Breast epithelium (tissue), 4 donors: ENCODE measurements at regions not wholly inside any gene's neighbourhood (a gene's known extent, or its start where the extent isn't known, plus 50 kb on each side); places are given as distances from the start of the nearest gene placed in this dataset.
"Not testable (repeated sequence)": the region's sequence is repeated elsewhere in the genome, so short reads cannot be mapped to it uniquely, and the experiment has no call there.

ENCODE experiments used
- DNase-seq, 2 donors: peaks; one replicate each; pipeline ENCODE4 v3.0.0-alpha.2; 2019; ENCODE audit warnings: low spot score in 2 of 2
- H3K27ac ChIP-seq, 2 donors: fragments of 200-600 bp; sonication (generic) in 1 of 2; one replicate each; pipeline ENCODE4 v1.5.1; 2016 to 2019; ENCODE audit warnings: mild to moderate bottlenecking in 1 of 2
- H3K27me3 ChIP-seq, 2 donors: fragments of 200-600 bp; sonication (generic) in 1 of 2; one replicate each; pipeline versions ENCODE4 v1.5.1 to v1.6.0; 2017 to 2019; ENCODE audit warnings: control low read depth in 1 of 2, mild to moderate bottlenecking in 1 of 2
- H3K36me3 ChIP-seq: fragments of 200-600 bp; one replicate; pipeline ENCODE4 v1.5.1; 2019
- H3K4me1 ChIP-seq, 2 donors: fragments of 200-600 bp; sonication (generic); one replicate each; pipeline ENCODE4 v1.5.1; 2016 to 2019; ENCODE audit warnings: control low read depth in 1 of 2
- H3K4me3 ChIP-seq, 3 donors: fragments of 200-600 bp; sonication (generic); 1 replicate in 2 of 3; 2 replicates in 1 of 3; pipeline ENCODE4 v1.5.1; 2016 to 2019; ENCODE audit warnings: mild to moderate bottlenecking in 3 of 3, moderate library complexity in 2 of 3
- H3K9me3 ChIP-seq, 2 donors: fragments of 200-600 bp; sonication (generic) in 1 of 2; one replicate each; pipeline ENCODE4 v1.5.1; 2016 to 2019; ENCODE audit warnings: control low read depth in 1 of 2
- POLR2A ChIP-seq: fragments of 450-650 bp; IDR thresholded peaks from one replicate; pipeline ENCODE4 v1.6.1; 2016; ENCODE audit warnings: antibody characterized with exemption, mild to moderate bottlenecking, moderate library complexity
- POLR2AphosphoS5 ChIP-seq, 3 donors: sonication (generic); formaldehyde crosslinking; IDR thresholded peaks; one replicate each; pipeline ENCODE4 v1.6.1; 2017; ENCODE audit warnings: antibody characterized with exemption in 3 of 3
- intact Hi-C: fragments of 100-400 bp; cut with DNase I; formaldehyde crosslinking; loops from one replicate; pipeline ENCODE4 v1.15.1; 2023; ENCODE audit warnings: low total_unique reads
- TF ChIP-seq, protein P1 (sequence below), 3 donors: fragments of 450-650 bp; IDR thresholded peaks; one replicate each; pipeline ENCODE4 v1.5.1; 2016 to 2017; ENCODE audit warnings: antibody characterized with exemption in 3 of 3, mild to moderate bottlenecking in 3 of 3, moderate library complexity in 3 of 3

DNA sequence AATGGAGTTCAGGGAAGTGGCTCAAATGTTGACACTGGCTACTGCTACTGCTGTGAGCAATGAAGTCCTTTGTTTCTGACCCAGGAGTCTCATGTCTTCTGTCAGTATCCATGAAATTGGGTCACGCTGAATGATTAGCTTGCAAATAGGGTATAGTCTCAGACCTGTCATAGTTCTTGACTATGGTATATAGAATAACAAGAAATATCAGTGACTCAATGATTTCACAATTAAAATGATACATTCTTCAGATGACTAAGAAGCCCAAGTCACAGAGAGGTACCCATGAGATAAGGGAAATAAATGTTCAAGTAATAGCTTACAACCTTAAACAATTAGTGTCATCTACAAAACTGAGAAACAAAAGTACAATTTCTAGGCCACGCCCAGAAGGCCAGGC is 89.3 kb downstream of the LYZL2 start:
- no peaks in the 10 kb centered on the region for H3K36me3 ChIP-seq
- H3K27me3 ChIP-seq: no peaks in the 10 kb centered on the region
- no peak overlapping the region for H3K27ac ChIP-seq
- TF ChIP-seq, protein P1, sequence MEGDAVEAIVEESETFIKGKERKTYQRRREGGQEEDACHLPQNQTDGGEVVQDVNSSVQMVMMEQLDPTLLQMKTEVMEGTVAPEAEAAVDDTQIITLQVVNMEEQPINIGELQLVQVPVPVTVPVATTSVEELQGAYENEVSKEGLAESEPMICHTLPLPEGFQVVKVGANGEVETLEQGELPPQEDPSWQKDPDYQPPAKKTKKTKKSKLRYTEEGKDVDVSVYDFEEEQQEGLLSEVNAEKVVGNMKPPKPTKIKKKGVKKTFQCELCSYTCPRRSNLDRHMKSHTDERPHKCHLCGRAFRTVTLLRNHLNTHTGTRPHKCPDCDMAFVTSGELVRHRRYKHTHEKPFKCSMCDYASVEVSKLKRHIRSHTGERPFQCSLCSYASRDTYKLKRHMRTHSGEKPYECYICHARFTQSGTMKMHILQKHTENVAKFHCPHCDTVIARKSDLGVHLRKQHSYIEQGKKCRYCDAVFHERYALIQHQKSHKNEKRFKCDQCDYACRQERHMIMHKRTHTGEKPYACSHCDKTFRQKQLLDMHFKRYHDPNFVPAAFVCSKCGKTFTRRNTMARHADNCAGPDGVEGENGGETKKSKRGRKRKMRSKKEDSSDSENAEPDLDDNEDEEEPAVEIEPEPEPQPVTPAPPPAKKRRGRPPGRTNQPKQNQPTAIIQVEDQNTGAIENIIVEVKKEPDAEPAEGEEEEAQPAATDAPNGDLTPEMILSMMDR (IDR thresholded peaks at IDR 0.05): no peak
- TF ChIP-seq POLR2AphosphoS5 (IDR thresholded peaks at IDR 0.05) (no peak), POLR2A (no peak)
- no peaks in the 10 kb centered on the region for H3K4me1 ChIP-seq
- H3K4me3 ChIP-seq: no peak overlapping the region
- intact Hi-C loops: no loop called here
- no peak for DNase-seq
- H3K9me3 ChIP-seq: no peaks in the 10 kb centered on the region

DNA sequence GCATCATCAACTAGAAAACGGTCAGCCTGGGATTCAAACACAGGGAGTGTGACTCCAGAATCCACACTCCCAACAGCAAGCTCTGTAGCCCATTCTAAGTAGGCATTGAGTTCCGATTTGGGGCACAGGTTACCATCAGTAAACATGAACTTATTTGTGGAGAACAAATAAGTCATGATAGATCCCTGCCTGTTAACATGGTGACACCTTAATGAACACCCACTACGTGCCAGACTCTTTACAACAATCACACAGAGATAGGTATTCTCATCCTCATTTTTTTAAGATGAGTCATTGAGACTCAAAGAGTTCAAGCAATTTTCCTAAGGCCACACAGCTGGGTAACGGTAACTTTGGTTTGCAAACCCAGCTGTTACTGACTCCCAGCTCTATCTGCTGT is 91.5 kb downstream of the LYZL2 start:
- no peaks in the 10 kb centered on the region for H3K4me1 ChIP-seq
- no peaks in the 10 kb centered on the region for H3K36me3 ChIP-seq
- intact Hi-C loops: loop anchor here (10.0 kb wide), 1 partner anchor 47 kb away; no protein-coding TSS in a partner anchor
- no peak for DNase-seq
- no peaks in the 10 kb centered on the region for H3K27me3 ChIP-seq
- H3K9me3 ChIP-seq: no peaks in the 10 kb centered on the region
- TF ChIP-seq, protein P1 (IDR thresholded peaks at IDR 0.05): no peak
- no peak for TF ChIP-seq POLR2AphosphoS5 (IDR thresholded peaks at IDR 0.05)
- no peak for TF ChIP-seq POLR2A
- peak overlapping the region in 1 of 2 donors; percentile 59 for H3K27ac ChIP-seq
- no peak overlapping the region for H3K4me3 ChIP-seq

DNA sequence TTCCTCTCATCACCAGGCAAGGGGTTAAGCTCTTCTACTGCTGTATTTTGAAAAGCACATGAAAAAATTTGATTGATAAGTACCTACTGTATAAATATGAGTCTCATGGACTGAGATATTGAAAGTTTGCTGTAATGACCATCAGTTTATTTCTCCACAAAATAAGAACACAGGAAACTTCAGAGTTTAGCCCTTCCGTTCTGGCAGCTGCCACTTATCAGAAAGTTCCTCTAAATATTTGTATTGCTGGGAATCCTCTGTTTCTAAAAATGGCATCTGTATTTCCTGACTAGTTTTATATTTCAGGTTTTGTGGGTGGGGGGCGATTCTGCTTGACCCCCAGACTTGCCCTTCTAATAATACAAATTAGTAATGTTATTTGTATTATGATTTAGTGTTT is 92.0 kb downstream of the LYZL2 start:
- intact Hi-C loops: loop anchor here (10.0 kb wide), 1 partner anchor 47 kb away; no protein-coding TSS in a partner anchor
- no peaks in the 10 kb centered on the region for H3K9me3 ChIP-seq
- DNase-seq: no peak
- no peaks in the 10 kb centered on the region for H3K36me3 ChIP-seq
- no peak overlapping the region for H3K4me3 ChIP-seq
- H3K4me1 ChIP-seq: no peaks in the 10 kb centered on the region
- TF ChIP-seq POLR2A (no peak), POLR2AphosphoS5 (IDR thresholded peaks at IDR 0.05) (no peak)
- TF ChIP-seq, protein P1 (IDR thresholded peaks at IDR 0.05): no peak
- H3K27me3 ChIP-seq: no peaks in the 10 kb centered on the region
- peak overlapping the region in 1 of 2 donors; percentile 59 for H3K27ac ChIP-seq

DNA sequence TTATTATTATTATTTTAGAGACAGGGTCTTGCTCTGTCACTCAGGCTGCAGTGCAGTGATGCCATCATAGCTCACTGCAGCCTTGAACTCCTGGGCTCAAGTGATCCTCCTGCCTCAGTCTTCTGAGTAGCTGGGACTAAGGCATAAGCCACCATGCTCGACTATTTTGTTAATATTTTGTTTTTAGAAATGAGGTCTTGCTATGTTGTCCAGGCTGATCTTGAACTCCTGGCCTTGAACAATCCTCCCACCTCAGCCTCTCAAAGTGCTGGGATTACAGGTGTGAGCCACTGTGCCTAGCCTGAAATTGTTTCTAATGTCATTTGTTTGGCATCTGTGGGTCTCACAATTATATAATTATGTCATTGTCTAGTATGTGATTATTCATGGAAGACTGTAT is 92.4 kb downstream of the LYZL2 start:
- intact Hi-C loops: loop anchor here (10.0 kb wide), 1 partner anchor 48 kb away; no protein-coding TSS in a partner anchor
- H3K9me3 ChIP-seq, DNase-seq, H3K4me3 ChIP-seq, H3K36me3 ChIP-seq, H3K27me3 ChIP-seq, H3K4me1 ChIP-seq: not testable (repeated sequence)
- H3K27ac ChIP-seq: peak overlapping the region in 1 of 2 donors; percentile 59

DNA sequence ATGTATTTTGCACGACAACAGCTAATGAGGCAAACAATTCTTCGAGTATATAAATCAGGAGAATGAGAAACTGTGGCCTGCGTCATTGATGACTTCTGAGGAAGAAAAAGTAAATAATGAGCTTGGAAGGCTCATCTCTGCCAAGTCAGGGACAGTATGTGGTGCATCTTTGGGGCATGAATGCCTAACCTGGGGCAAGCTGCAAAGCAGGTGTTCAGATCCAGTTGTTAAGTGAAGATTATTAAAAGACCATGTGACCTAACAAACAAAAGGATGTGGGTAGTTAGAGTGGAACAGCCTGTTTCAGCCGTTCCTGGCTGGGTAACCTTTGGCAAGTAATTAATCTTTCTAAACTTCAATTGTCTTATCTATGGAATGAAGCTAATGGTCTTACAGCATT is 93.0 kb downstream of the LYZL2 start:
- no peak for DNase-seq
- Histone ChIP-seq H3K9me3 (no peaks in the 10 kb centered on the region), H3K4me1 (no peaks in the 10 kb centered on the region), H3K27ac (no peak overlapping the region), H3K36me3 (no peaks in the 10 kb centered on the region), H3K4me3 (no peak overlapping the region), H3K27me3 (no peaks in the 10 kb centered on the region)
- no peak for TF ChIP-seq POLR2AphosphoS5 (IDR thresholded peaks at IDR 0.05)
- no peak for TF ChIP-seq POLR2A
- TF ChIP-seq, protein P1 (IDR thresholded peaks at IDR 0.05): no peak
- intact Hi-C loops: loop anchor here (10.0 kb wide), 1 partner anchor 48 kb away; no protein-coding TSS in a partner anchor

DNA sequence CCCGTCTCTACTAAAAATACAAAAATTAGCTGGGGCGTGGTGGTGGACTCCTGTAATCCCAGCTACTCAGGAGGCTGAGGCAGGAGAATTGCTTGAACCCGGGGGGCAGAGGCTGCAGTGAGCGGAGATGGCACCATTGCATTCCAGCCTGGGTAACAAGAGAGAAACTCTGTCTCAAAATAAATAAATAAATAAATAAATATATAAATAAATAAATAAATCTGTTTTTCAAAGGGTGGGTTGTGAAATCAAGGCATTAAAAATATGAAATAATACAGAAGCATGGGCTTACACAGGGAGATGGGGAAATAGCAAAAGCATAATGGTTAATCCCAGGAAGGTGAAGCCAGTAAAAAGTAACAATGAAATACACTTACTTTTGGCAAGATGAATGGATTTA is 93.9 kb downstream of the LYZL2 start:
- Histone ChIP-seq H3K36me3 (no peaks in the 10 kb centered on the region), H3K4me1 (no peaks in the 10 kb centered on the region), H3K27me3 (no peaks in the 10 kb centered on the region), H3K27ac (no peak overlapping the region), H3K4me3 (no peak overlapping the region), H3K9me3 (no peaks in the 10 kb centered on the region)
- intact Hi-C loops: loop anchor here (10.0 kb wide), 1 partner anchor 49 kb away; no protein-coding TSS in a partner anchor
- DNase-seq: no peak
- TF ChIP-seq, protein P1 (IDR thresholded peaks at IDR 0.05): no peak
- TF ChIP-seq POLR2A (no peak), POLR2AphosphoS5 (IDR thresholded peaks at IDR 0.05) (no peak)
